Endothelial cell of hepatic sinusoid (primary cell): ENCODE measurements at regions not wholly inside any gene's neighbourhood (a gene's known extent, or its start where the extent isn't known, plus 50 kb on each side); places are given as distances from the start of the nearest gene placed in this dataset.
"Not testable (repeated sequence)": the region's sequence is repeated elsewhere in the genome, so short reads cannot be mapped to it uniquely, and the experiment has no call there.

Experiments
- in situ Hi-C: cut with HindIII; loops from 2 replicates; pipeline ENCODE4 v1.10.0; 2017; ENCODE audit warnings: low sequenced_read_pairs

GRCh38 chr12:125540580-125541204 is 475.5 kb downstream of the AACS start:
- in situ Hi-C loops = no loop called here

GRCh38 chr12:125544960-125545359 is 479.7 kb downstream of the AACS start:
- in situ Hi-C loops = no loop called here

- in situ Hi-C loops = no loop called here
These were observed 483.9 kb downstream of the AACS start for GRCh38 chr12:125549171-125549570.

- in situ Hi-C loops = no loop called here
These were observed 484.6 kb downstream of the AACS start for GRCh38 chr12:125549836-125550235.

- in situ Hi-C loops = no loop called here
These were observed 487.1 kb downstream of the AACS start for GRCh38 chr12:125552295-125552694.

GRCh38 chr12:125561008-125561407 is 495.8 kb downstream of the AACS start:
- in situ Hi-C loops = not testable (repeated sequence)

GRCh38 chr12:125564753-125565152 is 499.5 kb downstream of the AACS start:
- in situ Hi-C loops = no loop called here

- in situ Hi-C loops = no loop called here
These were observed 502.3 kb downstream of the AACS start for GRCh38 chr12:125567581-125567980.

GRCh38 chr12:125568306-125568705 is 503.1 kb downstream of the AACS start:
- in situ Hi-C loops = no loop called here

- in situ Hi-C loops = no loop called here
These were observed 508.0 kb downstream of the AACS start for GRCh38 chr12:125573271-125573670.

- in situ Hi-C loops = no loop called here
These were observed 512.1 kb downstream of the AACS start for GRCh38 chr12:125577334-125577733.

GRCh38 chr12:125579916-125580315 is 514.7 kb downstream of the AACS start:
- in situ Hi-C loops = no loop called here

GRCh38 chr12:125583071-125583470 is 517.8 kb downstream of the AACS start:
- in situ Hi-C loops = no loop called here

GRCh38 chr12:125586441-125586840 is 521.2 kb downstream of the AACS start:
- in situ Hi-C loops = no loop called here

- in situ Hi-C loops = no loop called here
These were observed 528.0 kb downstream of the AACS start for GRCh38 chr12:125593269-125593668.

- in situ Hi-C loops = no loop called here
These were observed 539.7 kb downstream of the AACS start for GRCh38 chr12:125604976-125605375.

GRCh38 chr12:125606312-125606711 is 541.1 kb downstream of the AACS start:
- in situ Hi-C loops = no loop called here

- in situ Hi-C loops = no loop called here
These were observed 545.1 kb downstream of the AACS start for GRCh38 chr12:125610292-125610691.

GRCh38 chr12:125610971-125611370 is 545.7 kb downstream of the AACS start:
- in situ Hi-C loops = no loop called here

GRCh38 chr12:125614058-125614457 is 548.8 kb downstream of the AACS start:
- in situ Hi-C loops = no loop called here

- in situ Hi-C loops = no loop called here
These were observed 554.5 kb downstream of the AACS start for GRCh38 chr12:125619723-125620122.

GRCh38 chr12:125633686-125634085 is 568.5 kb downstream of the AACS start:
- in situ Hi-C loops = no loop called here

- in situ Hi-C loops = no loop called here
These were observed 569.6 kb downstream of the AACS start for GRCh38 chr12:125634813-125635212.
